ENCODE measurements at regions not wholly inside any gene's neighbourhood (a gene's known extent, or its start where the extent isn't known, plus 50 kb on each side); places are given as distances from the start of the nearest gene placed in this dataset.

GRCh38 chr11:42526426-42526825 lies 785.4 kb upstream of the API5 start:
- H3K27ac ChIP-seq (ENCODE audit: low read depth, low read length) = no peak overlapping the region
- no peak overlapping the region for H3K4me3 ChIP-seq (ENCODE audit: low read length)
- no peaks in the 10 kb centered on the region for H3K36me3 ChIP-seq (ENCODE audit: control insufficient read depth, insufficient read depth, low read length)
- H3K9ac ChIP-seq (ENCODE audit: low read length) = no peak overlapping the region
- no peaks in the 10 kb centered on the region for H3K27me3 ChIP-seq (ENCODE audit: control insufficient read depth, insufficient read depth, low read length)
- no peaks in the 10 kb centered on the region for H3K4me1 ChIP-seq (ENCODE audit: control insufficient read depth, insufficient read depth, low read length)

GRCh38 chr11:42528471-42528870 lies 783.3 kb upstream of the API5 start:
- Histone ChIP-seq H3K36me3 (ENCODE audit: control insufficient read depth, insufficient read depth, low read length) (no peaks in the 10 kb centered on the region), H3K4me3 (ENCODE audit: low read length) (no peak overlapping the region), H3K4me1 (ENCODE audit: control insufficient read depth, insufficient read depth, low read length) (no peaks in the 10 kb centered on the region), H3K27ac (ENCODE audit: low read depth, low read length) (no peak overlapping the region), H3K27me3 (ENCODE audit: control insufficient read depth, insufficient read depth, low read length) (no peaks in the 10 kb centered on the region), H3K9ac (ENCODE audit: low read length) (no peak overlapping the region)

GRCh38 chr11:42528911-42529310 lies 782.9 kb upstream of the API5 start:
- no peak overlapping the region for H3K4me3 ChIP-seq (ENCODE audit: low read length)
- H3K27ac ChIP-seq (ENCODE audit: low read depth, low read length) = no peak overlapping the region
- H3K9ac ChIP-seq (ENCODE audit: low read length) = no peak overlapping the region
- H3K27me3 ChIP-seq (ENCODE audit: control insufficient read depth, insufficient read depth, low read length) = no peaks in the 10 kb centered on the region
- H3K4me1 ChIP-seq (ENCODE audit: control insufficient read depth, insufficient read depth, low read length) = no peaks in the 10 kb centered on the region
- no peaks in the 10 kb centered on the region for H3K36me3 ChIP-seq (ENCODE audit: control insufficient read depth, insufficient read depth, low read length)

GRCh38 chr11:42536611-42537360 lies 775.0 kb upstream of the API5 start:
- H3K27ac ChIP-seq (ENCODE audit: low read depth, low read length) = no peak overlapping the region
- no peaks in the 10 kb centered on the region for H3K4me1 ChIP-seq (ENCODE audit: control insufficient read depth, insufficient read depth, low read length)
- no peaks in the 10 kb centered on the region for H3K36me3 ChIP-seq (ENCODE audit: control insufficient read depth, insufficient read depth, low read length)
- no peaks in the 10 kb centered on the region for H3K27me3 ChIP-seq (ENCODE audit: control insufficient read depth, insufficient read depth, low read length)
- H3K4me3 ChIP-seq (ENCODE audit: low read length) = no peak overlapping the region
- H3K9ac ChIP-seq (ENCODE audit: low read length) = no peak overlapping the region

- Histone ChIP-seq H3K9ac (ENCODE audit: low read length) (no peak overlapping the region), H3K27ac (ENCODE audit: low read depth, low read length) (no peak overlapping the region), H3K27me3 (ENCODE audit: control insufficient read depth, insufficient read depth, low read length) (no peaks in the 10 kb centered on the region), H3K4me1 (ENCODE audit: control insufficient read depth, insufficient read depth, low read length) (no peaks in the 10 kb centered on the region), H3K36me3 (ENCODE audit: control insufficient read depth, insufficient read depth, low read length) (no peaks in the 10 kb centered on the region), H3K4me3 (ENCODE audit: low read length) (no peak overlapping the region)
Measured at GRCh38 chr11:42542336-42542735, 769.5 kb upstream of the API5 start.

- Histone ChIP-seq H3K9ac (ENCODE audit: low read length) (no peak overlapping the region), H3K4me1 (ENCODE audit: control insufficient read depth, insufficient read depth, low read length) (no peaks in the 10 kb centered on the region), H3K27ac (ENCODE audit: low read depth, low read length) (no peak overlapping the region), H3K4me3 (ENCODE audit: low read length) (no peak overlapping the region), H3K27me3 (ENCODE audit: control insufficient read depth, insufficient read depth, low read length) (no peaks in the 10 kb centered on the region), H3K36me3 (ENCODE audit: control insufficient read depth, insufficient read depth, low read length) (no peaks in the 10 kb centered on the region)
Measured at GRCh38 chr11:42543844-42544419, 767.9 kb upstream of the API5 start.

- H3K27me3 ChIP-seq (ENCODE audit: control insufficient read depth, insufficient read depth, low read length) = no peaks in the 10 kb centered on the region
- no peak overlapping the region for H3K27ac ChIP-seq (ENCODE audit: low read depth, low read length)
- H3K4me3 ChIP-seq (ENCODE audit: low read length) = no peak overlapping the region
- no peaks in the 10 kb centered on the region for H3K4me1 ChIP-seq (ENCODE audit: control insufficient read depth, insufficient read depth, low read length)
- H3K36me3 ChIP-seq (ENCODE audit: control insufficient read depth, insufficient read depth, low read length) = no peaks in the 10 kb centered on the region
- H3K9ac ChIP-seq (ENCODE audit: low read length) = no peak overlapping the region
Measured at GRCh38 chr11:42544726-42545125, 767.1 kb upstream of the API5 start.

- Histone ChIP-seq H3K4me3 (ENCODE audit: low read length) (no peak overlapping the region), H3K27ac (ENCODE audit: low read depth, low read length) (no peak overlapping the region), H3K4me1 (ENCODE audit: control insufficient read depth, insufficient read depth, low read length) (no peaks in the 10 kb centered on the region), H3K36me3 (ENCODE audit: control insufficient read depth, insufficient read depth, low read length) (no peaks in the 10 kb centered on the region), H3K9ac (ENCODE audit: low read length) (no peak overlapping the region), H3K27me3 (ENCODE audit: control insufficient read depth, insufficient read depth, low read length) (no peaks in the 10 kb centered on the region)
Measured at GRCh38 chr11:42545954-42546353, 765.8 kb upstream of the API5 start.

- Histone ChIP-seq H3K36me3 (ENCODE audit: control insufficient read depth, insufficient read depth, low read length) (no peaks in the 10 kb centered on the region), H3K27ac (ENCODE audit: low read depth, low read length) (no peak overlapping the region), H3K4me1 (ENCODE audit: control insufficient read depth, insufficient read depth, low read length) (no peaks in the 10 kb centered on the region), H3K9ac (ENCODE audit: low read length) (no peak overlapping the region), H3K4me3 (ENCODE audit: low read length) (no peak overlapping the region), H3K27me3 (ENCODE audit: control insufficient read depth, insufficient read depth, low read length) (no peaks in the 10 kb centered on the region)
Measured at GRCh38 chr11:42552786-42553185, 759.0 kb upstream of the API5 start.

GRCh38 chr11:42555190-42555589 lies 756.6 kb upstream of the API5 start:
- H3K9ac ChIP-seq (ENCODE audit: low read length) = no peak overlapping the region
- H3K27ac ChIP-seq (ENCODE audit: low read depth, low read length) = no peak overlapping the region
- no peak overlapping the region for H3K4me3 ChIP-seq (ENCODE audit: low read length)

GRCh38 chr11:42571131-42571877 lies 740.5 kb upstream of the API5 start:
- H3K4me3 ChIP-seq (ENCODE audit: low read length) = no peak overlapping the region
- H3K36me3 ChIP-seq (ENCODE audit: control insufficient read depth, insufficient read depth, low read length) = no peaks in the 10 kb centered on the region
- H3K27me3 ChIP-seq (ENCODE audit: control insufficient read depth, insufficient read depth, low read length) = no peaks in the 10 kb centered on the region
- H3K9ac ChIP-seq (ENCODE audit: low read length) = no peak overlapping the region
- H3K4me1 ChIP-seq (ENCODE audit: control insufficient read depth, insufficient read depth, low read length) = no peaks in the 10 kb centered on the region
- H3K27ac ChIP-seq (ENCODE audit: low read depth, low read length) = no peak overlapping the region

More at GRCh38 chr11:42555190-42555589, 756.6 kb upstream of the API5 start:
- H3K4me1 ChIP-seq (ENCODE audit: control insufficient read depth, insufficient read depth, low read length) = no peaks in the 10 kb centered on the region
- no peaks in the 10 kb centered on the region for H3K36me3 ChIP-seq (ENCODE audit: control insufficient read depth, insufficient read depth, low read length)
- H3K27me3 ChIP-seq (ENCODE audit: control insufficient read depth, insufficient read depth, low read length) = no peaks in the 10 kb centered on the region

- Histone ChIP-seq H3K27ac (ENCODE audit: low read depth, low read length) (no peak overlapping the region), H3K9ac (ENCODE audit: low read length) (no peak overlapping the region), H3K27me3 (ENCODE audit: control insufficient read depth, insufficient read depth, low read length) (no peaks in the 10 kb centered on the region), H3K4me1 (ENCODE audit: control insufficient read depth, insufficient read depth, low read length) (no peaks in the 10 kb centered on the region), H3K4me3 (ENCODE audit: low read length) (no peak overlapping the region), H3K36me3 (ENCODE audit: control insufficient read depth, insufficient read depth, low read length) (no peaks in the 10 kb centered on the region)
Measured at GRCh38 chr11:42571878-42572610, 739.8 kb upstream of the API5 start.

Data from rectal smooth muscle tissue (tissue), 1 donor.